GM18498 (cell line): ENCODE measurements at regions not wholly inside any gene's neighbourhood (a gene's known extent, or its start where the extent isn't known, plus 50 kb on each side); places are given as distances from the start of the nearest gene placed in this dataset.
"Not testable (repeated sequence)": the region's sequence is repeated elsewhere in the genome, so short reads cannot be mapped to it uniquely, and the experiment has no call there.

Experiments used
- ATAC-seq: cut with Tn5 transposase; IDR thresholded peaks from one replicate; pipeline ENCODE4 v1.9.1; 2021; ENCODE audit warnings: mild to moderate bottlenecking, moderate library complexity; ENCODE audit not compliant: unreplicated experiment

DNA sequence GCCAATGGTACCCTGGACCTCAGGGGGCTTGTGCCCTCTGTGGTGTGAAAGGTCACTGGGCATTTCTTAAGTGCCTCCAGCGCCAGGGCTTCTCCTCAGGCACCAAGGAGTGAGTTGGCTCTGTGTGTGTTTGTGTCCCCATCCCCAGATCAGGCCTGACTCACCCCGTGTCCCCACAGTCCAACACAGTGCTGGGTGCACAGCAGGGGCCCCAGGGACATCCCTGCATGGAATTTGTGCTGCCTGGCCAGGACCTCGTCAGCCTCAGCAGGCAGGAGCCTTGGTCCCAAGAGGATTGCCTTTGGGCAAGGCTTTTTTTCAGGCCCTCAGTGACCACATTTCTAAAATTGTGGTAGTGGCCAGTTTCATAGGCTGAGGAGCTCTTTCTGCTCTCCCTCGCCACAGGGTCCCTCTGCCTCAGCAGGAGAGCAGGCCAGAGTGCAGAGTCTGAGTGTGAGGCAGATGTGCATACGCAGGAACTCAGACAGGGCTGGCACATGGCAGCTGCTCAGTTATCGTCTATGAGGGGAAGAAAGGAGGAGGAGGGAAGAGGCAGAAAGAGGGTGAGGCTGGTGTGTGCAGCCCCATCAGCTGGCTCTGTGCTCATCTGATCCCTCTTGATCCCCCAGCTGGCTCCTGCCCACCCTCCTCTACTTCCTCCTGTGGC lies 215.6 kb downstream of the RPLP1 start:
- peak; percentile 5 for ATAC-seq

DNA sequence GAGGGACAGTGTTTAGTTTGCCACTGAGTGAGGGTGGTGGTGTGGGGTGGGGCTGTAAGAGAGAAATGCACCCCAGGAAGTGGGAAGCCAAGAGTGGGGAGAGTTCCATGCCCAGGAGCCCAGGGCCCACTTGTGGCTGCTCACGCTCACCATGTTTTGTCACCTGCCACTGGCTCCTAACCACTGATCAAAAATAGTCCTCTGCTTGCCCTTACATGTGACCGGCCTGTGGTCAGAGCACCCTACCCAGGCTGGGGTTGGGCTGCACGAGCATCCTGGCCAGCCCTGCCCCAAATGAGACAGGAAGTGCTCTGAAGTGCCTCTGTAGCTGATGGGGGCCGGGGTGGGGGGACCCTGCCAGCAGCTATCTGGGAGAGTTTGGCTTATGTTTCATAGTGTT lies 216.3 kb downstream of the RPLP1 start:
- peak; percentile 70 for ATAC-seq

DNA sequence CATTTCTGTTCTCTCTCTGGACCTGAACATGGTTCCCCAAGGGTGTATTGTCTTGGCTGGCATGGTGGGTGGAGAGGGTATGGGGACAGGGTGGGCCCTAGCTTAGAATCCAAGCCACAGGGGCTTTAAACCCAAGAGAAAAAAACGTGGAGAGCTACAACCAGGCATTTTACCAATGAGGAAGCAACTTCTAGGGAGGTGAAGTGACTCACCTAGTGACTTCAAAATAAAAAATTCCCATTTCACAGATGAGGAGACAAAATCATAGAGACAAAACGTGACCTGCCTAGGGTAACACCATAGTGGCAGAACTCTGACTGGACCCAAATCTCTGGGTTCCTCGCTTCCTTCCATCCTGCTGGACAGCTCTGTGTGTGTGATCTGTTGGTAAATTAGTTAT lies 216.8 kb downstream of the RPLP1 start:
- ATAC-seq: no peak

DNA sequence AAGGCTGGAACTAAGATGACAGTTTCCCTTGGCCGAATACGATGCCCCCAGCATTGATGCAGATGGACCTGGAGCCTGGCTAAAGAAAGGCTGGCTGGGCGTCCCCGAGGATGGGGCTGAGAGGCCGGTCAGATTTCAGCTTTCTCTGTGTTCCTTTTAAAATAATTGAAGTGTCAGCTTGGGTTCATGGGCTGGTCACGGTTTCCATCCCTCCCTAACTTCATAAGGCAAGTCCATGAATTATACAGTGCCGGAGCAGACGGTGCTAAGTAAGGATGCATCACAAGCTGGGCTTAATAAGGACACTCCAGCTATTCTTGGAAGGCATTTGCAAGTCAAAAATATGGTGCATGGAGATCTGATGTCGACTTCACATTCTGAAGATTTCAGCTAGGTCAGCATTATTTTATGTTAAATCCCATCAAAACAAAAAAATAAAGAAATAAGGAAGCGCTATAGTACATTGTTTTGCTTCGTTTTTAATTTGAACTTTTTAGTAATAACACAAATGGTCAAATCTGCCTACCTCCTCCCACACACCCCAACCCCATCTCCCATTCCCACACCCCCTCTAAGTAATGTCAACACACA lies 220.8 kb downstream of the RPLP1 start:
- no peak for ATAC-seq

DNA sequence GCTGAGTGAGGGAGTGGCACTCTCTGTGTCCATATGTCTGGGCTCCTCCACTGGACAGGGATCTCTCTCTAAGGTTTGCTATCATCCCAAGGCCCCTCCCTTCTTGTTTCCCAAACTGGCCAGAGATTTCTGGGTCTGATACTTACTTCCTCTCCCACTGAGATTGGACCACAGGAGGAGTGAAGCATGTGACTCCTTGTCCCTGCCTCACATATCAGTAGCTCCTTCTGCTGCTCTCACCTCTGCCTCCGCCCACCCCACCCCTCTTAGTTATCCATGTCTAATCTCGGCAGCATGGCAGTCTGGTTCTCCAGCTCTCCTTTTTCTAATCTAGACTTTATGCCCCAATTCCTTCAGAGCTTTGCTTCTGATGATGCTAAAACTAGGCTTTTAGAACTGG lies 223.1 kb downstream of the RPLP1 start:
- no peak for ATAC-seq

DNA sequence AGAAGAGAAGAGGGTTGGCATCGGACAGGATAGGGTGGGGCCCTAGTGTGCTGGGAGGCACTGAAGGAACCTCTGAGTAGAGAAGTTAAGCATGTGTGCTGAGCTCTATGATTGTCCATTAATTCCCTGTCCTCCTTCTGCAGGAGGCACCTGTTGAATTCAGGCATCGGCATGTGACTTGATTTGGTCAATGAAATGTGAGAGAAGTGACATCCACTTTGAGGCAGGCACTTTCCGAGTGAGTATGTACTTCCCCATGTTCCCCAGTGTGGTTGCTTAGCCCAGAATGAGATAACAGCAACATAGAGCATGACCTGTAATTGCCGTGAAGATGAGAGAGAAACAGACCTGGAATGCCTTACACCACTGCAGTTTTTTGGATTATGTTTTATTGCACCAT lies 224.8 kb downstream of the RPLP1 start:
- ATAC-seq: no peak

DNA sequence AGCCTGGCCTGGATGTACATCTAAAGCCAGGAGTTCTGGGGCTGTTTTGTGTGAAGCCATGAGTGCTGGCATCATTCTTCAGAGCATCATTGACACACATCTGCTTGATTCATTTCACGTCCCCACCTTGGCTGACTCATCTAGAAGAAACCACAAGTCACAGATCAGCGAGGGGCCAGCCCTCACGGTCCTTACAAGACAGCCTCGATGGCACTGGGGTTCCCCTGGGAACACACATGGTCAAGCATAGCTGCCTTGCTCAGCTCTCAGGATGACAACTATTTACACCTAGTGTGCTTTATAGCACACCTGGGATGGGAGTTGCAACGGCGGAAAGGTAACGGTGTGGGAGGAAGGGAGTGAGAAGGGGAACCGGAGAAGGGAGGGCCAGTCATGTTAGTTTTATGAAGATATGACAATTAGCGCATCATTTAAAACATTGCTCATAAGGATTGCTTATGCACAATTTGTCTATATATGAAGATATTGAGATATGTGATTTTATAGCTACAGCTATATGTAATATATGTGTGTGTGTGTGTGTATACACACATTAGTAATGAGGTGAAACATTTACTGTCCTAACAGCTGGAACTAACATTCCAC lies 227.1 kb downstream of the RPLP1 start:
- peak; percentile 91 for ATAC-seq

DNA sequence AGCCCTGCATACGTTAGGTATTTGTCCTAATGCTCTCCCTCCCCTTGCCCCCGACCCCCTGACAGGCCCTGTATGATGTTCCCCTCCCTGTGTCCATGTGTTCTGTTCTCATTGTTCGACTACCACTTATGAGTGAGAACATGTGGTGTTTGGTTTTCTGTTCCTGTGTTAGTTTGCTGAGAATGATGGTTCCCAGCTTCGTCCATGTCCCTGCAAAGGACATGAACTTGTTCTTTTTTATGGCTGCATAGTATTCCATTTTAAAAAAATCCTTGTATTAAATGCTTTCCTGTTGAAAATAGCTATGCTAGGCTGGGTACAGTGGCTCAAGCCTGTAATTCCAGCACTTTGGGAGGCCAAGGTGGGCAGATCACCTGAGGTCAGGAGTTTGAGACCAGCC lies 232.2 kb downstream of the RPLP1 start:
- ATAC-seq: not testable (repeated sequence)

DNA sequence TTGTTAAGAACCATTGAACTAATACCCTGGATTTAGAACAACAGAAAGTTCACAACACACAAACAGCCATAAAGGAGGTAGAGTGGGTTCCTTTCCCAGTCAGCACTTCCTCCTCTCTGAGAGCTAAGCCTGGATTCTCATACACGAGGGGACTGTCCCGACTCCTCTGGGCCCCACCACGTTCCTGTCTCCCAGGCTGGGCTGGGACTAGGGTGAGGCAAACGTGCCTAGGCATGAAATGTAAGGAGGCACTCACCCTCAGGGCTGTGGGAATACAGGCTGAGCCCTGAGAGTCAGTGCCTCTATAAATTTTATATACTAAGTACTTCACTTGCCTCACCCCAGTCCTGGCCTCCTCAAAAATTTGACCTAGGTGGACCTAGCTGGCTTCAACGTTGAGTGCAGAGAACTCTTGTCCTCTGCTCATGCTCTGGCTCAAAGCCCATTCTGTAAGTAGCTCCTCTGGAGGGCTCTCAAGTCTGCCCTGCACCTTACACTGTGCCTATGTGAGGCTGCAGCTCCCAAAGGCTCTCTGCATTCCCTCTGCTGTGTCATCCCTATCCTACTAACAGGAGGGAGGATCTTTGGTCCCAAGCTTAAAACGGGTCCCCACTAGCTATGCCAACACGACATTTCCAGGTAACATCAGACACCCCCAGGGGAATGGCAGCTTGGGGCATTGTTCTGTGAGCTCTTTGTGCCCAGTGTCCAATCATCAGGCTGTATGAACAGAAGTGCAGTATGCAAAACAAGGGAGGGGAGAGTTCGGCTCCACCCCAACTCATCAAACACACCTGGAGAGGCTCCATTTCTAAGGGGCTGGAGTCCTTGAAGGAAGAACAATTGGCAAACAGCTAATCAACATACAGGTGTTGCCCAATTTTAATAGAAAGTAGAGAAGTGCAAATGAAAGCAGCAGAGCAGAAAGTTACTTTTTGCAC lies 233.2 kb downstream of the RPLP1 start:
- no peak for ATAC-seq

DNA sequence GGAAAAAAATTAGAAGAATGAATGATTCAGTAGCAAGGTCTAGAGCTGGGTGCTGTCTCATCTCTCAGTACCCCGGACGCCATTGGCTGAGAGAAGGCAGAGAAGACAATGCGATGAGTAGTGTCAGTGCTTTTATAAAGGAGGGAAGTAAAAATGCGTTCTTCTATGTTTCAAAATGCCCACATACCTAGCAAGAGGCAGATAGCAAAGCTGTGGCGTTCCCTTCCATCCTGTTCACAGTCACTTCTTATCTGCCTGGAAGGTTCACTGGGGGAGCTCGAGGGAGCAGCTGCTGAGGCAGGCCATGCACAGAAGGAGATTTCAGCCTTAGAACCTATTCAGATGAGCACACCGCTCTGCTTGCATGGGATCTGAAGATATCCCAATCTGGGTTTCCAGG lies 234.0 kb downstream of the RPLP1 start:
- no peak for ATAC-seq

DNA sequence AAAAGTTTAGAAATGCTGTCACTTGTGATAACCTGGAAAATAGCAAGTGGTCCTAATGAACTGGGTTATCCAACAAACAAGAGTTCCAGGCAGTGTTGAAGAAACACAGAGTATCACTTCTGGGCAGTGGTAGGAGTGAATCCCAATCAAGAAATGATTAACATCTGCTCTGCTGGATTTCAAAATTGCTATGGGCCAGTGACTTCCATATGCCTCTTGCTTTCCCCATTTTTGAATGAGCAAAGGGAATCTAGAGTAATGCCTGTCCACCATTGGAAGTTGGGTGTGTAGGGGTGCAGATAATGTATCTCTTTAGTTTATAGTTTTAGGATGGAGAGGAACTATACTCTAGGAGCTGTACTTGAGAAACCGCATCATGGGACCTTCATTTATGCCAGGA lies 236.5 kb downstream of the RPLP1 start:
- no peak for ATAC-seq

DNA sequence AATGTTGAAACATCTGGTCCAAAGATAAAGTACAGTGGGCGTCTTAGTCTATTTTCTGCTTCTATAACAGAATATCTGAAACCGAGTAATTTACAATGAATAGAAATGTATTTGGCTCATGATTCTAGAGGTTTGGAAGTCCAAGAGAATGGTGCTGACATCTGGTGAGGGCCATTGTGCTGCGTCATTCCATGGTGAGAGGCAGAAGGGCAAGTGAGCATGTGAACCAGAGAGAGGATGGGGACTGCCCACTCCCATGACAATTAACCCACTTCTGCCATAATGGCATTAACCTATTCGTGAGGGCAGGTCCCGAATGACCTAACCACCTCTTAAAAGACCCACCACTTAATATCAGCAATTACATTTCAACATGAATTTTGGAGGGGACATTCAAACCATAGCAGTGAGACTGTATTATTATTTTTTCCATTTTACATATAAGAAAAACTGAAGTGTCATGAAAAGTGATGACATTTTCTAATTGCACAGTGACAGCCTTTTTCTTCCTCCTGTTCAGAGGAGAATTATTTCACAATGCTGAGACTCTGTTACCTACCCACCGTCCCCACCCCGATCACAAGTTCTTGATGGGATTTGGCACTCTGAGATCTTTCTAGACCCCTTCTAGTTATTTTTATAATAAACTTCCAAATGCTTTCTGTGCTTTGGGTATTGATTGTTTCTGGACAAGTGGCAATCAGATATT lies 238.8 kb downstream of the RPLP1 start:
- ATAC-seq: no peak

DNA sequence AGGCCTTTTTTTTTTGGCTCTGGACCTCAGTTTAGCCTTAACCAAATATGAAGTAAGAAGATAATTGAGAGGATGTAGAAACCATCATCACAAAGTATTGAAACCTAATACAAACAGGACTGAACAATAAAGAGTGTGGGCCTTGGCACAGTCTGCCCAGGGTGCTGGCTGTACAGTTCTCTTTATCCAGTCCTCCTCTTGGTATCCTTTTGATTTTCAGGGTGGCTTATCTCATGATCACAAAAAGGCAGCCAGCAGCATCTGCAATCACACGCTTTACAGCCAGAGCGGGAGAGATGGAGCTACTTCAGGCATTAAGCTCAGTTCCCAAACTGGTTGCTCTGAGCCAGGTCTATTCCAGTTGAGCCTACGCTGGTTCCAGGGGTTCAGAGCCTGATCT lies 239.7 kb downstream of the RPLP1 start:
- no peak for ATAC-seq

DNA sequence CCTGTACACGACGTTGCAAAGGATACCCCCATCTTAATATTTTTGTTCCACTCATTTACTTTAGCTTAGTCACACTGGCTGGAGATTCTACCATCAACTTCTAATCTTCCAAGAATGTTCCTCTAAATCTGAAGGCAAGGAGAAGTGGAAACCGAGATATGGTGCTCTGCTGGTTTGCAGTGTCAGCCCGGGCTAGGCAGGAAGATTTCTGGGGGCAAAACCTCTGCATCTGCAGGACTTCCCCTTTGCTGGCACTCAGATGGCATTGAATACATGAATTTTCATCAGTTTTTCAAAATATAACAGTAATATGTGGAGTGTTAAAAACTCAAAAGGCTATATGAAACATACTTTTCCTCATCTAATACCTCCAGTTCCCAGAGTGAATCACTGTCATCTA lies 240.4 kb downstream of the RPLP1 start:
- no peak for ATAC-seq

DNA sequence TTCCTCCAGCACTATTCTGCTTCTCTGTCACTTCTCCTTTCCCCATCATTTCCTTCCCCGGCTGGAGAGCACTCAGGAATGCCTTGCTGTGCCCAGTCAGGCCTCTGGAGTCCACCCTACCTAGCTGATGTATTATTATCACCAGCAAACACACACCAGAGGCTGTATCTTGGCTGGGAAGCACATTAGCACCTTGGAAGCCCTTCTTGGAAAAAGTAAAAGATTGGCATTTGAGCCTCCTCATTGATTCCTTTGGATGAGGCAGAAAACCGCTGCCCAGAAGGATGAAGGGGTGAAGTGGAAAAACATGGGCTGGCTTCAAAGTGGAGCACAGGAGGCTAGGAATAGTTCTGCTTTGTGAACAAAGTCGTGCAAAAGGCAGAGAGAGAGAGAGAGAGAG lies 244.3 kb downstream of the RPLP1 start:
- ATAC-seq: no peak

DNA sequence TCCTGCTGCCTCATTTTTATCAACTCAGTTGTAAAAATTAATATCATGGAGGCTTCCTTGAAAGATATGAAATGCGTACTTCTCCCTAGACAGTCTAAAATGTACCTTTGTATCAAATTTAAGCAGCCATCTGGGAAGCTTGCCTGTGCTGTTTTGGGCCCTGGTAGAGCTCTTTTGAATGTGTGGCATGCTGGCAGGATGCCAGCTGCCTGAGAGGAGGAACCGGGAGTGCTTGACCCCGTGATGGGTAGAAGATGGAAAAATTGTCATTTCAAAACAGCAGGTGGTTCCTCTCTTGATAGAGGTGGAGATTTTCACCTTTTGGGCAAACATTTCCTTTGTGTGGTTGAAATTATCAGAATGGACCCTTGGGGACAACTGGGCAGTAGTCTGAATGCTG lies 245.3 kb downstream of the RPLP1 start:
- ATAC-seq: no peak

DNA sequence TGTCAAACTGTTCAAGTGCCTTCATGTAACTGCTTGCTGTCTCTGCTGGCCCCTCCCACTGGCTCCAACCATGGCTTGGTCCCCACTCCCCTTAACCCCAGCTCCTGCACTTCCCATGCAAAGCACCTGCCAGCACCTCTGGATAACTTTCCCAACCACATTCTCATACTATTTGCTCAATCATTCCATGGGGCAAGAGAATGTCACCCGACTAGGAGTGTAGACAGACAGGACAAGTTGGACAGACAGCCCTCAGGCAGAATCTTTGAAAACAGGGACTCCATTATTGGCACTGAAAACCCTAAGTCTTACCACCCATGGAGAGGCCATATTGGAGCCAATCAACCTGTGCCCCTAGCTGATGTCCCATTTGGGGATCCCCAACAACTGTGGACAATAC lies 246.5 kb downstream of the RPLP1 start:
- ATAC-seq: no peak

DNA sequence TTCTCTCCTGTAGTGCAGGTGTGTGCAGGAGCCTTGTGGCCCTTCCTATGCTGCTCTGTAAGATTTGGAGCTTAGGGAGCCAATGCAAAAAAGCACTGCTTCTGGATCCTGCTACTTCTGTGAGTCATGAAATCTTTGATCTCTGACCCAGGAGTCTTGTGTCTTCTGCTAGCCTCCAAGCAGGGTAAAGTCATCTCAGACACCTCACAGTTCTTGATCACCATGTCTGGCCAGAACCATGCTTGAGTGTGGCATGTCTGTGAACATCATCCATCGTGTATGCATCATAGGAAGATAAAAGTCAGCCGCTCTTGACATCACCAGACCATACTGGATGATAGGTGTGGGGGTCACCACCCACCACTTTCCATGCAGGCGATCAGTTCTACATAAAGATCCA lies 247.8 kb downstream of the RPLP1 start:
- ATAC-seq: no peak

DNA sequence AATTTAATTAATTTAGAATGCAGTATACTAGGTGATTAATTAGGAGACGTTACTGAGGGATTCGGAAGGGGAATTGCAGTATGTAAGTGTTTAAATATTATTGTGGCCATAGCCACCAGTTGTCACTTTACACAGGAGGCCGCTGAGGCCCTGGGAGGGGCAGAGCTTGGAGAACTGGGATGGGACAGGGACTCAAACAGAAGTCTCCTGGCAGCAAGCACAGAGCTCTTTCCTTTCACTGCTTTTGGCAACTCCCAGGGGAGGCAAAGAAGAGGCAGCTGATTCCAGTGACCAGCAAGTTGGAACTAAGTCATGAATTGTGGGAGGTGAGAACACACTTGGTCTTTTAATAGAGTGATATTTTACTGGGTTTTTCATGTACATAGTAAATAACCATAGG lies 248.6 kb downstream of the RPLP1 start:
- no peak for ATAC-seq

DNA sequence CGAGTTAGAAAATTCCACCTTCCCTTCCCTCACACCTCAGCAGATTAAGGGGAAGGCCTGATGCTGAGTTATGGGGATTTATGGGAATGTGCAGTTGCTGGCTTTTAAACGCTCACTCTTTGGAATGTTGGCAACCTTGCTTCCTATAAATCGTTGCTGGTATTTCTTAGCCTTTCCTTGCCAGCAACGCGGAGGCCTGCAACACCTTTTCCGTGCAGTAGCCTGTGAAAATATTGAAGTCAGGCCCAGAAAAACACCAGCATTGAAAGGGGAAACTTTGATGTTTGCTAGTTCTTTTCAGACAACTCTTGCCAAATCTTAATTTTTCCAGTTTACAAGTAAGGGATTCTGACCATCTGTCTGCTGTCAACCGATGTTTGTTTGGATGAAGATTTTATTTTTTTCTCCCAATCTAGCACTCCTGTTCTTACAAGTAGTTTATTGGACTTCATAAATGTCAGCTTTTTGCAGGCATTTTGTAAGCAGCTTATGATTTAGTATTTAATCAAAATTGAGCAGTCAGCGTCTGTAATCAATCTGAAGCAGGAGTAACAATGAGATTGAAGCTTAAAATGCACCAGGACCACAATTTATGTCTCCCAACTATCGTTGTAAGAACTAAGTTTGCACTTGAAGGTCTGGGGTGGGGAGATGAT lies 251.0 kb downstream of the RPLP1 start:
- ATAC-seq: no peak
